GOT3 (cell line): ENCODE measurements at regions not wholly inside any gene's neighbourhood (a gene's known extent, or its start where the extent isn't known, plus 50 kb on each side); places are given as distances from the start of the nearest gene placed in this dataset.

ENCODE experiments used
- DNase-seq: peaks from one replicate; lab custom pipeline; 2025; ENCODE audit warnings: mixed read lengths; lab: John Stamatoyannopoulos, UW

DNA sequence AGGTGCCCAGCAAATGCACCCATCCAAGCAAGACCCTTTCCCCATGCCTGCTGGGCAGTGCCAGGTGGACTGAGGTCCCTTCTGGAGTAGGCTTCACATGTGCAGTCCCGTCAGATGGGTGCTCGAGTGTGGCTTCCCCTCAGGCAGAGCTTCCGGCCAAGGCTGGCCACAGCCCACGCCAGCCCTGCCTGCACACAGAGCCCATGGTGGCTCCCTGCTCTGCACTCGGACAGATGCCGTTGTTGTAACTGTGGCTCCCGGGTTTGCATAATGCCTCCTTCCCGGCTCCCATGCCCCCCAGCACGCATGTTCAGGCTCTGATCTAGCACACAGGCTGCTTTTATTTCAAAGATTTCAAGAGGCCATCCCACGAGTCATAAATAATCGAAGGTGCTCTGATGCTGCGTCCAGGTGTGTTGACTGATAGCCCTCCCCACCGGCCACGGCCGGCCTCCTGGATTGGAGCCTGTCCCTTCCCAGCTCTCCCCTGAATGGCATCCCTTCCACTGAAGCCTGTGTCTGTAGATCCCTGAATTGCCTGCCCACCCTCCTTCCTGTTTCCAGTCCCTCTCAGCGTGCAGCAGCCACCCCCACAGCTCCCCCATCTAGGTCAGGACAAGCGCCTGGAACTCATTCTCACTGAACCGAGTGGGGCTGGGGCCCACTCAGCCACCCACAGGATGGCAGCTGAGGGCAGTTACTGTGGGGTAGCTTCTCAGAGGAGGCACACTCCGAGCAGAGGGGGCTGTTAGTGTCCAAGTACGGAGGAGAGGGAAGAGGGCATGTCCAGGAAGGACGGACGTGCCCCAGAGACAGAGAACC is 100.0 kb upstream of the LINGO1 start:
- DNase-seq: no peak

GRCh38 chr15:77731945-77732344 is 99.2 kb upstream of the LINGO1 start:
- no peak for DNase-seq

DNA sequence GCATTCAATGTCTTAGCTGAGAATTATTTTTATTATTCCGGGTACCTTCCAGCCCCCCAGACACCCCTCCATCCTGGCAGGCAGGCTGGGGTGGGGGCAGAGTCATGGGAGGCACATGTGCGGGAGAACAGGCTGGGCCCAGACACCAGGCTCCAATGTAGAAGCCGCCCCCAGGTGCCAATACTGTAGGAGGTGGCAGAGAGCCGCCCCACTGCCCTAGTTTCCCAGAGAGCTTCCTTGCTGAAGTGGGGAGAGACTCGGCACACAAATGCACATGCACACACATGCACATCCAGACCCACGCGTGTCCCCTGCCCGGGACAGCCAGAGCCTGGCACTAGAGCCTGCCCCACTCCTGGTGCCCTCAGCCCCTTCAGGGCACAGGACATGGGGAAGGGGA is 98.4 kb upstream of the LINGO1 start:
- DNase-seq: no peak

DNA sequence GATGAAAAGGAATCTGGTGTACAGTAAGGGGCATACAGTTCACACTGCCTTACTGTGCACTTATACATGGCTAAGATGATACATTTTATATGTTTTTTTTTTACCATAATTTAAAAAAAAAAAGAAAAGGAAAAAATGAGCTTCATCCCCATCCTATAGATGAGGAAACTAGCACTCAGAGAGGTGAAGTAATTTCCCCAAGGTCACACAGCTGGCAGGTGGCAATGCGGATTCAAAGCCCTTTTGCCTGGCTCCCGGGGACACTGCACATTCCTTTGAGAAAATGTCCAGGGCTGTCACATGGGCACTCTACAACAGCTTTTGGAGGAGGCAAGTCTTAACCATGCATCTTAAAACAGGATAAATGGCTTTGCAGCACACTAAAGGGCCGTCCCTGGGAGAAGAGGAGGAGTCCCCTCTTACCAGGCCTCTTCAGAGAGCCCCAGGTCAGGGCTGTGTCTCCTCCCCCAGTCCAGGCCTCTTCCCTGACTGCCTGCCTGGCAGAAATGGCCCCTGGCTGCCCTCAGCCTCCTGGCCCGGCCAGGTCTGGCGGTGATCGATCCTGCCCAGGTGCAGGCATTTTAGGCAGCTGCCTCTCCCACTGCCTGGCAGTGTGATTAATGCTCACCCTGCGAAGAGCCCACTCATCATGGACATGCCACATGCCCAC is 95.1 kb upstream of the LINGO1 start:
- DNase-seq: no peak

DNA sequence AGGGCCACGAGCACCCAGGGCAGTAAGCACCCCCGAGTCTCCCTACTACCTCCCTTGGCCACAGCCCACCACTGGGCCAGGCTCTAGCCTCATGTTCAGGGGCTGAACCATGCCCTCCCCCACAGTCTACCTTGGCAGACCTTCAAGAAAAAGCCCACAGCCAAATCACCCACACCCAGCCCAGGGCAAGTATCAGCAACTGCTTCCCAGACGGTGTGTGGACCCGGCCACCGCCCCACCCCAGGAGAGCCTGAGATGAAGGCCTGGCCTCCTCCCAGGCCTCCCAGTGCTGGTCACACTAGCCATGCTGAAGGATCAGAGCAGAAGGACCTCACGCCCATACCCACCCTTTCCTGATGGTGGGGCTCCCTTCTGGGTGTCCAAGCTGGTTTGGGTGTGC is 92.0 kb upstream of the LINGO1 start:
- no peak for DNase-seq

GRCh38 chr15:77723756-77724155 is 91.0 kb upstream of the LINGO1 start:
- no peak for DNase-seq

- DNase-seq: no peak
These were observed 90.2 kb upstream of the LINGO1 start for GRCh38 chr15:77722759-77723460.

- DNase-seq: no peak
These were observed 89.3 kb upstream of the LINGO1 start for GRCh38 chr15:77721963-77722362.

- no peak for DNase-seq
These were observed 87.9 kb upstream of the LINGO1 start for GRCh38 chr15:77720655-77721054.

- DNase-seq: no peak
These were observed 87.5 kb upstream of the LINGO1 start for GRCh38 chr15:77720173-77720572.

GRCh38 chr15:77719450-77719849 is 86.7 kb upstream of the LINGO1 start:
- DNase-seq: no peak

- no peak for DNase-seq
These were observed 84.8 kb upstream of the LINGO1 start for GRCh38 chr15:77717333-77717990.

DNA sequence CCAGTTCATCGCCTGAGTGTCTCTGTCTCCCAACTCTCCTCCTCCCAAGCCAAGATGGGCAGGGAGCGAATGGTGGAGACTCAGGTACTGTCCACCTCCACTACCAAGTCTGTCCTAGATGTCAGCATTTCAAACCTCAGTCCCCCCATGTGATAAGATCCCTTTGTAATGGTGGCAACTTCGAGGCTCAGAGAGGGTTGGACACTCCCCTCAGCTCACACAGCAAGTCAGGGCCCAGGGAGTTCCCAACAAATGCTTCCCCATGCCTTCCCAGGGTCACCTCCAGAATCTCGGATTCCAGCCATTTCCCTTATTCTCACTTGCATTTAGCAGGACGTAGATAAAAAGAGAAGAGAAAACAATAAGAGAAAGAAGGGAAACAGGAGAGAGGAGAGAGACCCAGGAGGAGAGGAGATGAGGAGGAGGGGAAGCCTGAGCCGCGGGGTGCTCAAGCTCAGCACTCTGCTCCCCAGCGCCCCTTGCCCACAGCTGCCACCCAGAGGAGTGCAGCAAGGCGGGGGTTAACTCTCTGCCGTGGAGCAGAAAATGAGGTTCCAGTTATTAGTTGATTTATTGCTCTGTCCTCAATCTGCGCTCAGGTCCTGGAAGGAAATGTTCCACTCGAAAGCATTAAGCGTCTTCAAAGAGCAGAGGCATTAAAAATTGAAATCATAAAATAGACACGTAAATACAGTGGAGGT is 84.1 kb upstream of the LINGO1 start:
- no peak for DNase-seq

- DNase-seq: no peak
These were observed 83.1 kb upstream of the LINGO1 start for GRCh38 chr15:77715860-77716259.

- no peak for DNase-seq
These were observed 82.3 kb upstream of the LINGO1 start for GRCh38 chr15:77715051-77715450.

DNA sequence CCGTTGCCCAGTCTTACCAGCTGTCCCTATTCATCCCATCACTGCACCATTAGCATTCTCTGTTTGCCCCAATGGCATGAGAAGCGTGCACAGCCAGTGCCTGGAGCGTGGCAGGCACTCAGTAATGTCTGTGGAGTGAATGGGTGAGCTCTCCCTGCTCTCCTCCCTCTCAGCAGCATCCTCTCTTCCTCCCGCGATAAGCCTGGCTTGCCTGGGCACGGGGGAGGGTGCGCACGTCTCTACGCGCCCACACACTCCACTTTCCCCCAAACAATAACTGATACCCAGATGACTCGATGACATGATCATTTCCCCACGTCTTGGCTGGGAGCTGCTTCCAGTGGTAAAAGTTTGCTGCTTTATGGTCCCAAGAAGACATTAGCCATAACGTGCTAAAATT is 81.8 kb upstream of the LINGO1 start:
- DNase-seq: no peak

GRCh38 chr15:77714023-77714422 is 81.3 kb upstream of the LINGO1 start:
- DNase-seq: no peak

GRCh38 chr15:77713281-77713680 is 80.6 kb upstream of the LINGO1 start:
- DNase-seq: no peak

- no peak for DNase-seq
These were observed 79.7 kb upstream of the LINGO1 start for GRCh38 chr15:77712438-77712837.

- no peak for DNase-seq
These were observed 77.9 kb upstream of the LINGO1 start for GRCh38 chr15:77710637-77711036.

- no peak for DNase-seq
These were observed 77.5 kb upstream of the LINGO1 start for GRCh38 chr15:77710206-77710605.
